ENCODE measurements at regions not wholly inside any gene's neighbourhood (a gene's known extent, or its start where the extent isn't known, plus 50 kb on each side); places are given as distances from the start of the nearest gene placed in this dataset.

DNA sequence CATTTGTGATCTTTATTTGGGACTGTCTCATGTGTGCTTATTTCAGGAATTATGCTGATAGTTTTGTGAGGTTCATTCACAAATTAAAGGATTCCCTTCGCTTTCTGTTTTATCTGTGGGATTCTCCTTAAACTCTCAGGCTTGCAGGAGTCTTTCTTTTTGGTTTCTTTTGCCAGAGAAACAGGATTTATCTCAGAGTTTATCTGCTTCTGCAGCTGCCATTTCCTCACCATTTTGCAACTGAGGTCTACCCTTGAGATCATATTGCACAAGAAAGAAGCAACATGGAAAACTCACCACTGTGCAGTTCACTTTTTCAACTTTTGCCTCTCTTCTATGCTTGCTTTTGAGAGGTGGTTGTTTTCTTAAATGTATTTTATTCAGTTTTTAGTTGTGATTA is 201.0 kb downstream of the PRL start:
- Histone ChIP-seq H3K4me2 (ENCODE audit: control insufficient read depth, extremely low read depth, insufficient read depth, low read depth, low read length) (no peak overlapping the region), H3K79me2 (ENCODE audit: control insufficient read depth, insufficient read depth, low read length) (no peaks in the 10 kb centered on the region), H4K20me1 (ENCODE audit: control insufficient read depth, extremely low read depth, insufficient read depth, low read length) (no peaks in the 10 kb centered on the region), H3K27ac (ENCODE audit: control insufficient read depth, insufficient read depth, low read length) (no peak overlapping the region), H3K27me3 (ENCODE audit: control insufficient read depth, extremely low read depth, insufficient read depth, low read length) (no peaks in the 10 kb centered on the region), H3K9me1 (ENCODE audit: control insufficient read depth, extremely low read depth, insufficient read depth, low read length) (no peaks in the 10 kb centered on the region), H2AFZ (ENCODE audit: control insufficient read depth, low read length) (no peak overlapping the region), H3K9ac (ENCODE audit: control insufficient read depth, extremely low read depth, insufficient read depth, low read length) (no peak overlapping the region), H3K9me3 (ENCODE audit: control insufficient read depth, low read depth, low read length) (no peaks in the 10 kb centered on the region), H3K4me1 (ENCODE audit: control insufficient read depth, extremely low read depth, insufficient read depth, low read length) (no peaks in the 10 kb centered on the region), H3K4me3 (ENCODE audit: control insufficient read depth in 2 of 3, extremely low read depth in 1 of 3, insufficient read depth in 2 of 3, low read depth in 1 of 3, low read length in 3 of 3) (no peak overlapping the region), H3K36me3 (ENCODE audit: control insufficient read depth in 2 of 2, extremely low read depth in 1 of 2, insufficient read depth in 2 of 2, low read length in 2 of 2) (no peaks in the 10 kb centered on the region)
- dilution Hi-C loops (cut with MboI; ENCODE audit: extremely low pct_ligation_motif_present, low sequenced_read_pairs) = no loop called here
- FAIRE-seq (no peak), DNase-seq (ENCODE audit: low read depth, low spot score) (no peak)
- no peak for TF ChIP-seq EZH2 (IDR thresholded peaks at IDR 0.05; ENCODE audit: low read length)
- TF ChIP-seq CTCF (optimal IDR thresholded peaks at IDR 0.05 in 1 of 3, IDR thresholded peaks at IDR 0.05 in 1 of 3, conservative IDR thresholded peaks at IDR 0.05 in 1 of 3; ENCODE audit: extremely low read depth in 1 of 3, insufficient read depth in 2 of 3, low read length in 3 of 3) = no peak

DNA sequence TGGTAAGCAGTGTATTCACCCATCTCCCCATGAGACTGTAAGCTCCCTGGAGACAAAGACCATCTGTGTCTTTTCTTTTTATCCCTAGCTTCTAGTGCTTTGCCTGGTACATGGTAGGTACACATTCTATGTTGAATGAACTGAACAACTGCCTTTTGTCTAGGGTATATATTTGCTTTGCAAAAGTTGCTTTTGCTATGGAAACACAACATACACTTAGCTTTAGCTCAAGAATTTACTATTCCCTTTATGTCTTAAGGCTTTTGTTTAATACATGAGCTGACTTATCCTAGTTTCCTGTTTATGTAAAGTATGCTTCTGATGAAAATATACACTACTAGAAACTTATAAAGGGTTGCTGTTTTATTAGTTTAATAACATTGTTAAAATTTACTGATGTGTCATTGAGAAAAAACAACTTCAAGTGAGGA is 198.2 kb downstream of the PRL start:
- H3K27me3 ChIP-seq (ENCODE audit: control insufficient read depth, extremely low read depth, insufficient read depth, low read length) = no peaks in the 10 kb centered on the region
- TF ChIP-seq EZH2 (IDR thresholded peaks at IDR 0.05; ENCODE audit: low read length) = no peak
- no peak for TF ChIP-seq CTCF (optimal IDR thresholded peaks at IDR 0.05 in 1 of 3, IDR thresholded peaks at IDR 0.05 in 1 of 3, conservative IDR thresholded peaks at IDR 0.05 in 1 of 3; ENCODE audit: extremely low read depth in 1 of 3, insufficient read depth in 2 of 3, low read length in 3 of 3)
- H3K9ac ChIP-seq (ENCODE audit: control insufficient read depth, extremely low read depth, insufficient read depth, low read length) = no peak overlapping the region
- H3K27ac ChIP-seq (ENCODE audit: control insufficient read depth, insufficient read depth, low read length) = no peak overlapping the region
- H3K9me1 ChIP-seq (ENCODE audit: control insufficient read depth, extremely low read depth, insufficient read depth, low read length) = no peaks in the 10 kb centered on the region
- no peak overlapping the region for H3K4me3 ChIP-seq (ENCODE audit: control insufficient read depth in 2 of 3, extremely low read depth in 1 of 3, insufficient read depth in 2 of 3, low read depth in 1 of 3, low read length in 3 of 3)
- H3K9me3 ChIP-seq (ENCODE audit: control insufficient read depth, low read depth, low read length) = no peaks in the 10 kb centered on the region
- no peaks in the 10 kb centered on the region for H3K79me2 ChIP-seq (ENCODE audit: control insufficient read depth, insufficient read depth, low read length)
- dilution Hi-C loops (cut with MboI; ENCODE audit: extremely low pct_ligation_motif_present, low sequenced_read_pairs) = no loop called here
- DNase-seq (ENCODE audit: low read depth, low spot score) (no peak), FAIRE-seq (no peak)
- no peaks in the 10 kb centered on the region for H4K20me1 ChIP-seq (ENCODE audit: control insufficient read depth, extremely low read depth, insufficient read depth, low read length)
- H3K36me3 ChIP-seq (ENCODE audit: control insufficient read depth in 2 of 2, extremely low read depth in 1 of 2, insufficient read depth in 2 of 2, low read length in 2 of 2) = no peaks in the 10 kb centered on the region
- no peaks in the 10 kb centered on the region for H3K4me1 ChIP-seq (ENCODE audit: control insufficient read depth, extremely low read depth, insufficient read depth, low read length)
- H2AFZ ChIP-seq (ENCODE audit: control insufficient read depth, low read length) = no peak overlapping the region
- no peak overlapping the region for H3K4me2 ChIP-seq (ENCODE audit: control insufficient read depth, extremely low read depth, insufficient read depth, low read depth, low read length)

Data from keratinocyte (primary cell).